OCI-LY7 (cell line): ENCODE measurements at regions not wholly inside any gene's neighbourhood (a gene's known extent, or its start where the extent isn't known, plus 50 kb on each side); places are given as distances from the start of the nearest gene placed in this dataset.

Source experiments
- CTCF ChIP-seq: fragments of 200-600 bp; sonication (generic); conservative IDR thresholded peaks from 2 replicates; pipeline ENCODE4 v1.5.1; 2014; ENCODE audit warnings: mild to moderate bottlenecking, antibody characterized with exemption, low read length, moderate library complexity, mixed read lengths
- EZH2phosphoT487 ChIP-seq: fragments of 200-600 bp; sonication (generic); IDR thresholded peaks from 2 replicates; pipeline ENCODE4 v1.6.1; 2018; ENCODE audit warnings: low read depth, borderline replicate concordance, mild to moderate bottlenecking, mixed run types, antibody characterized with exemption, low read length, moderate library complexity, mixed read lengths

- TF ChIP-seq EZH2phosphoT487 (no peak), CTCF (no peak)
Measured at GRCh38 chr5:71932655-71933338, 174.5 kb upstream of the MAP1B start.
